OCI-LY3 (cell line): ENCODE measurements at regions not wholly inside any gene's neighbourhood (a gene's known extent, or its start where the extent isn't known, plus 50 kb on each side); places are given as distances from the start of the nearest gene placed in this dataset.

ENCODE experiments used
- H2AFZ ChIP-seq: fragments of 200-600, 300-600 bp; shearing (Covaris generic); 2 replicates; pipeline ENCODE4 v1.6.0; 2014; ENCODE audit warnings: antibody characterized with exemption, low read depth, low read length
- H3K27ac ChIP-seq: fragments of 200-600, 300-600 bp; sonication (generic); 2 replicates; pipeline ENCODE4 v1.5.1; 2014; ENCODE audit warnings: mild to moderate bottlenecking, low read length, moderate library complexity, mixed read lengths
- H3K27me3 ChIP-seq: fragments of 200-600, 300-600 bp; sonication (generic); 2 replicates; pipeline ENCODE4 v1.6.1; 2014; ENCODE audit warnings: low read depth, low read length, mixed read lengths
- H3K36me3 ChIP-seq: fragments of 200-600, 300-600 bp; sonication (generic); replicated peaks from 2 replicates; pipeline ENCODE3; 2014; ENCODE audit warnings: low read depth, low read length, mixed read lengths
- H3K4me1 ChIP-seq: fragments of 300-600, 200-600 bp; sonication (generic); 2 replicates; pipeline ENCODE4 v1.6.1; 2014; ENCODE audit warnings: low read length, mixed read lengths
- H3K4me2 ChIP-seq: fragments of 200-600, 300-600 bp; sonication (generic); 2 replicates; pipeline ENCODE4 v1.6.1; 2014; ENCODE audit warnings: low read length, mixed read lengths
- H3K4me3 ChIP-seq: fragments of 300-600, 200-600 bp; sonication (generic); 2 replicates; pipeline ENCODE4 v1.5.1; 2014; ENCODE audit warnings: antibody characterized with exemption, mild to moderate bottlenecking, low read length, moderate library complexity
- H3K79me2 ChIP-seq: fragments of 300-600, 200-600 bp; shearing (Covaris generic); 2 replicates; pipeline ENCODE4 v1.6.1; 2014; ENCODE audit warnings: mild to moderate bottlenecking, low read length, mixed read lengths
- H3K9ac ChIP-seq: fragments of 300-600, 200-600 bp; shearing (Covaris generic); 2 replicates; pipeline ENCODE4 v1.6.0; 2014; ENCODE audit warnings: mild to moderate bottlenecking, low read length, moderate library complexity
- H3K9me3 ChIP-seq: fragments of 200-600, 300-600 bp; shearing (Covaris generic); 2 replicates; pipeline ENCODE4 v1.6.1; 2014; ENCODE audit warnings: low read length, mixed read lengths; ENCODE audit not compliant: insufficient read depth
- H4K20me1 ChIP-seq: fragments of 200-600, 300-600 bp; sonication (generic); 2 replicates; pipeline ENCODE4 v1.6.1; 2016; ENCODE audit warnings: low read length, mixed read lengths; ENCODE audit not compliant: insufficient read depth
- CTCF ChIP-seq: fragments of 200-600, 300-600 bp; sonication (generic); IDR thresholded peaks from 2 replicates; pipeline ENCODE4 v1.5.1; 2014; ENCODE audit warnings: antibody characterized with exemption, low read length, low read depth
- EZH2phosphoT487 ChIP-seq: fragments of 200-600 bp; shearing (Covaris generic); IDR thresholded peaks from 2 replicates; pipeline ENCODE4 v1.6.1; 2018; ENCODE audit warnings: antibody characterized with exemption, mixed run types, low read depth

DNA sequence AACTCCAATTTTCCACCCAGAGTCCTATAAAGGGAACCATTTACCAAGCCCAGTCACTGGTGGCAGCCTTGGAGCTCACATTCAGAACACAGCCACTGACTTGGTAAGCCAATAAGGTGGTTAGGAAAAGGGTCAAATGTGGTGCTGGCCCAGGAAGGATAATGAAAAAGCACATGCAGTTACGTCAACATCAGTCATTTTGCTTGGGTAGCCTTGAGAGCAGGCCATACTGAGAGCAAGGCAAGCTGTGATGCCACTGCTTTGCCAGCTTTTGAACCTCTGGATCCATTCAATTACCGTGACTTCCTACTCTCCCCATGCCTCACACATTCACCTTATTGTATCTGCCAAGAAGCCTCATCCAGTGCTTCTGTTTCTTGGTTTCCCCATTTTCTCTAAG, 253.6 kb downstream of the OPA1 start:
- Histone ChIP-seq H3K79me2 (no peaks in the 10 kb centered on the region), H3K36me3 (no peaks in the 10 kb centered on the region), H3K4me1 (peaks cover 30% of the 10 kb centered on the region), H3K4me3 (no peak overlapping the region), H4K20me1 (no peaks in the 10 kb centered on the region), H3K9ac (no peak overlapping the region), H3K27me3 (peaks cover 2% of the 10 kb centered on the region; the same call in 1 of the 2 replicates), H2AFZ (no peak overlapping the region), H3K9me3 (no peaks in the 10 kb centered on the region), H3K4me2 (no peak overlapping the region), H3K27ac (no peak overlapping the region)
- TF ChIP-seq CTCF (no peak), EZH2phosphoT487 (no peak)

- H3K9ac ChIP-seq = no peak overlapping the region
- H3K27ac ChIP-seq = no peak overlapping the region
- H3K36me3 ChIP-seq = no peaks in the 10 kb centered on the region
- no peaks in the 10 kb centered on the region for H3K9me3 ChIP-seq
- no peaks in the 10 kb centered on the region for H4K20me1 ChIP-seq
- peaks cover 2% of the 10 kb centered on the region; the same call in 1 of the 2 replicates for H3K27me3 ChIP-seq
- H3K4me1 ChIP-seq = peaks cover 21% of the 10 kb centered on the region
- TF ChIP-seq CTCF (no peak), EZH2phosphoT487 (no peak)
- no peak overlapping the region for H3K4me2 ChIP-seq
- H2AFZ ChIP-seq = no peak overlapping the region
- no peaks in the 10 kb centered on the region for H3K79me2 ChIP-seq
- H3K4me3 ChIP-seq = no peak overlapping the region
Observed at GRCh38 chr3:193847402-193847801, 254.4 kb downstream of the OPA1 start.

GRCh38 chr3:193848547-193848946, 255.5 kb downstream of the OPA1 start:
- H3K27me3 ChIP-seq = peaks cover 2% of the 10 kb centered on the region; the same call in 1 of the 2 replicates
- H3K4me3 ChIP-seq = no peak overlapping the region
- no peaks in the 10 kb centered on the region for H3K9me3 ChIP-seq
- no peaks in the 10 kb centered on the region for H3K79me2 ChIP-seq
- no peaks in the 10 kb centered on the region for H4K20me1 ChIP-seq
- H3K9ac ChIP-seq = no peak overlapping the region
- no peaks in the 10 kb centered on the region for H3K36me3 ChIP-seq
- no peak overlapping the region for H3K27ac ChIP-seq
- H3K4me2 ChIP-seq = no peak overlapping the region
- TF ChIP-seq EZH2phosphoT487 (no peak), CTCF (no peak)
- H3K4me1 ChIP-seq = peaks cover 10% of the 10 kb centered on the region
- no peak overlapping the region for H2AFZ ChIP-seq

GRCh38 chr3:193850084-193850619, 257.1 kb downstream of the OPA1 start:
- H3K79me2 ChIP-seq = no peaks in the 10 kb centered on the region
- H2AFZ ChIP-seq = no peak overlapping the region
- no peak overlapping the region for H3K27ac ChIP-seq
- H3K9ac ChIP-seq = no peak overlapping the region
- H3K36me3 ChIP-seq = no peaks in the 10 kb centered on the region
- peaks cover 8% of the 10 kb centered on the region; the same call in 1 of the 2 replicates for H3K27me3 ChIP-seq
- H3K9me3 ChIP-seq = no peaks in the 10 kb centered on the region
- H3K4me3 ChIP-seq = no peak overlapping the region
- no peaks in the 10 kb centered on the region for H3K4me1 ChIP-seq
- no peak for TF ChIP-seq EZH2phosphoT487
- TF ChIP-seq CTCF = no peak
- no peaks in the 10 kb centered on the region for H4K20me1 ChIP-seq
- no peak overlapping the region for H3K4me2 ChIP-seq
